ENCODE measurements at regions not wholly inside any gene's neighbourhood (a gene's known extent, or its start where the extent isn't known, plus 50 kb on each side); places are given as distances from the start of the nearest gene placed in this dataset.

- DNase-seq (ENCODE audit: extremely low read depth, insufficient read length), result no peak
- Histone ChIP-seq H3K4me3 (replicated peaks; ENCODE audit: low read depth, low read length) (no peak overlapping the region), H3K27me3 (replicated peaks; ENCODE audit: control insufficient read depth, insufficient read depth, low read length) (no peaks in the 10 kb centered on the region), H3K36me3 (ENCODE audit: control insufficient read depth, insufficient read depth, low read length) (no peaks in the 10 kb centered on the region)
- no peak for TF ChIP-seq CTCF (IDR thresholded peaks at IDR 0.05; ENCODE audit: insufficient read depth, low read length, poor library complexity, severe bottlenecking)
These were observed 430.6 kb downstream of the TMX3 start for GRCh38 chr18:68284236-68284780.

GRCh38 chr18:68283834-68284233 is 431.1 kb downstream of the TMX3 start:
- TF ChIP-seq CTCF (IDR thresholded peaks at IDR 0.05; ENCODE audit: insufficient read depth, low read length, poor library complexity, severe bottlenecking), result no peak

GRCh38 chr18:68282232-68282631 is 432.7 kb downstream of the TMX3 start:
- no peak for DNase-seq (ENCODE audit: extremely low read depth, insufficient read length)
- TF ChIP-seq CTCF (IDR thresholded peaks at IDR 0.05; ENCODE audit: insufficient read depth, low read length, poor library complexity, severe bottlenecking), result no peak
- Histone ChIP-seq H3K36me3 (ENCODE audit: control insufficient read depth, insufficient read depth, low read length) (no peaks in the 10 kb centered on the region), H3K27me3 (replicated peaks; ENCODE audit: control insufficient read depth, insufficient read depth, low read length) (no peaks in the 10 kb centered on the region), H3K4me3 (replicated peaks; ENCODE audit: low read depth, low read length) (no peak overlapping the region)

More at GRCh38 chr18:68283834-68284233, 431.1 kb downstream of the TMX3 start:
- Histone ChIP-seq H3K4me3 (replicated peaks; ENCODE audit: low read depth, low read length) (no peak overlapping the region), H3K27me3 (replicated peaks; ENCODE audit: control insufficient read depth, insufficient read depth, low read length) (no peaks in the 10 kb centered on the region), H3K36me3 (ENCODE audit: control insufficient read depth, insufficient read depth, low read length) (no peaks in the 10 kb centered on the region)
- DNase-seq (ENCODE audit: extremely low read depth, insufficient read length), result no peak

- DNase-seq (ENCODE audit: extremely low read depth, insufficient read length), result no peak
- no peak for TF ChIP-seq CTCF (IDR thresholded peaks at IDR 0.05; ENCODE audit: insufficient read depth, low read length, poor library complexity, severe bottlenecking)
- Histone ChIP-seq H3K36me3 (ENCODE audit: control insufficient read depth, insufficient read depth, low read length) (no peaks in the 10 kb centered on the region), H3K27me3 (replicated peaks; ENCODE audit: control insufficient read depth, insufficient read depth, low read length) (no peaks in the 10 kb centered on the region), H3K4me3 (replicated peaks; ENCODE audit: low read depth, low read length) (no peak overlapping the region)
These were observed 439.3 kb downstream of the TMX3 start for GRCh38 chr18:68275616-68276015.

- TF ChIP-seq CTCF (IDR thresholded peaks at IDR 0.05; ENCODE audit: insufficient read depth, low read length, poor library complexity, severe bottlenecking), result no peak
- Histone ChIP-seq H3K4me3 (replicated peaks; ENCODE audit: low read depth, low read length) (no peak overlapping the region), H3K27me3 (replicated peaks; ENCODE audit: control insufficient read depth, insufficient read depth, low read length) (no peaks in the 10 kb centered on the region), H3K36me3 (ENCODE audit: control insufficient read depth, insufficient read depth, low read length) (no peaks in the 10 kb centered on the region)
- no peak for DNase-seq (ENCODE audit: extremely low read depth, insufficient read length)
These were observed 444.9 kb downstream of the TMX3 start for GRCh38 chr18:68270017-68270416.

- no peaks in the 10 kb centered on the region for H3K27me3 ChIP-seq (replicated peaks; ENCODE audit: control insufficient read depth, insufficient read depth, low read length)
- TF ChIP-seq CTCF (IDR thresholded peaks at IDR 0.05; ENCODE audit: insufficient read depth, low read length, poor library complexity, severe bottlenecking), result no peak
- no peak overlapping the region for H3K4me3 ChIP-seq (replicated peaks; ENCODE audit: low read depth, low read length)
- DNase-seq (ENCODE audit: extremely low read depth, insufficient read length), result no peak
- H3K36me3 ChIP-seq (ENCODE audit: control insufficient read depth, insufficient read depth, low read length), result no peaks in the 10 kb centered on the region
These were observed 447.3 kb downstream of the TMX3 start for GRCh38 chr18:68267583-68267982.

All from GM06990 (cell line).